Choroid plexus epithelial cell (primary cell): ENCODE measurements at regions not wholly inside any gene's neighbourhood (a gene's known extent, or its start where the extent isn't known, plus 50 kb on each side); places are given as distances from the start of the nearest gene placed in this dataset.

Experiments
- DNase-seq: peaks from one replicate; pipeline ENCODE4 v3.0.0-alpha.2; 2010; ENCODE audit warnings: low read depth
- H3K4me3 ChIP-seq: 2 replicates; pipeline ENCODE4 v1.5.1; 2011; ENCODE audit warnings: low read depth, mild to moderate bottlenecking, control low read depth, low read length, moderate library complexity
- TF ChIP-seq, protein P1 (sequence below): conservative IDR thresholded peaks from 2 replicates; pipeline ENCODE4 v1.5.1; 2011; ENCODE audit warnings: low read depth, mild to moderate bottlenecking, control low read depth, inconsistent platforms, low read length, moderate library complexity

DNA sequence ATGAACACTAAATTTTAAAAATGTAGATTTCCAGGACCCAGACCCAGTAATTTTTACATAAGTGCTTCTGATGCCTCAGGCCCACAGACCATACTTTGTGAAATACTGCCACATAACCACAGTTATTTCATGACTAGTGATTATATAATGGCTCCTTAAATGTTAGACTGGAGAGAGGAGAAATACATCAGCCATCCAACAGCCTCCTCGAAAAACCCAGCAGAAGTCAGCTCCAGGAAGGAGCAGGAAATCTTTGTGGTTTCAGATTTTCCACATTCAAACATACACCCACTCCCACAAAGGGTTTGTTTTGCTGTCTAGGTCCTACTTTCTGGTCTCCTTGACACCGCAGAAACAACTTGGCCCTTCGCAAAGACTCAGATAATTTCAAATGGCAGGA is 455.2 kb downstream of the DTWD2 start:
- no peak for DNase-seq
- TF ChIP-seq, protein P1, sequence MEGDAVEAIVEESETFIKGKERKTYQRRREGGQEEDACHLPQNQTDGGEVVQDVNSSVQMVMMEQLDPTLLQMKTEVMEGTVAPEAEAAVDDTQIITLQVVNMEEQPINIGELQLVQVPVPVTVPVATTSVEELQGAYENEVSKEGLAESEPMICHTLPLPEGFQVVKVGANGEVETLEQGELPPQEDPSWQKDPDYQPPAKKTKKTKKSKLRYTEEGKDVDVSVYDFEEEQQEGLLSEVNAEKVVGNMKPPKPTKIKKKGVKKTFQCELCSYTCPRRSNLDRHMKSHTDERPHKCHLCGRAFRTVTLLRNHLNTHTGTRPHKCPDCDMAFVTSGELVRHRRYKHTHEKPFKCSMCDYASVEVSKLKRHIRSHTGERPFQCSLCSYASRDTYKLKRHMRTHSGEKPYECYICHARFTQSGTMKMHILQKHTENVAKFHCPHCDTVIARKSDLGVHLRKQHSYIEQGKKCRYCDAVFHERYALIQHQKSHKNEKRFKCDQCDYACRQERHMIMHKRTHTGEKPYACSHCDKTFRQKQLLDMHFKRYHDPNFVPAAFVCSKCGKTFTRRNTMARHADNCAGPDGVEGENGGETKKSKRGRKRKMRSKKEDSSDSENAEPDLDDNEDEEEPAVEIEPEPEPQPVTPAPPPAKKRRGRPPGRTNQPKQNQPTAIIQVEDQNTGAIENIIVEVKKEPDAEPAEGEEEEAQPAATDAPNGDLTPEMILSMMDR = no peak
- H3K4me3 ChIP-seq = no peak overlapping the region

DNA sequence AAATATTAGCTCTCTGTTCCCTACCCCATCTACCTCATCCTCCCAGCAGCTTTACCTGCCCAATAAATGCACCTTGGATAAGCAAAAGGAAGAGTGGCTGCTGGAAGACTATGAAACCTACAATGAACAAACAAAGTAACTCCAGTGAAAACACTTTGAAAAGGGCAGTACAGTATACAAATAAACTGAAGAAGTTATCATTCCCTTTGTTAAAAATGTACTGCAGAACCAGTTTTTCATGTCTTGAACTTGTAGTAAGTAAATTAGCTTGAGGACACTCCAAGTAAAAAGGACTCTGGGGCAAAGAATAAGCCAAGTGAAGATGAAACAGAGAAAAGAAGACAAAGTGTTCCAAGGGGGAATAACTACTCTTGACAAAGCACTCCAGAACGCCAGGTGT is 457.1 kb downstream of the DTWD2 start:
- TF ChIP-seq, protein P1 = no peak
- H3K4me3 ChIP-seq = no peak overlapping the region
- DNase-seq = no peak

DNA sequence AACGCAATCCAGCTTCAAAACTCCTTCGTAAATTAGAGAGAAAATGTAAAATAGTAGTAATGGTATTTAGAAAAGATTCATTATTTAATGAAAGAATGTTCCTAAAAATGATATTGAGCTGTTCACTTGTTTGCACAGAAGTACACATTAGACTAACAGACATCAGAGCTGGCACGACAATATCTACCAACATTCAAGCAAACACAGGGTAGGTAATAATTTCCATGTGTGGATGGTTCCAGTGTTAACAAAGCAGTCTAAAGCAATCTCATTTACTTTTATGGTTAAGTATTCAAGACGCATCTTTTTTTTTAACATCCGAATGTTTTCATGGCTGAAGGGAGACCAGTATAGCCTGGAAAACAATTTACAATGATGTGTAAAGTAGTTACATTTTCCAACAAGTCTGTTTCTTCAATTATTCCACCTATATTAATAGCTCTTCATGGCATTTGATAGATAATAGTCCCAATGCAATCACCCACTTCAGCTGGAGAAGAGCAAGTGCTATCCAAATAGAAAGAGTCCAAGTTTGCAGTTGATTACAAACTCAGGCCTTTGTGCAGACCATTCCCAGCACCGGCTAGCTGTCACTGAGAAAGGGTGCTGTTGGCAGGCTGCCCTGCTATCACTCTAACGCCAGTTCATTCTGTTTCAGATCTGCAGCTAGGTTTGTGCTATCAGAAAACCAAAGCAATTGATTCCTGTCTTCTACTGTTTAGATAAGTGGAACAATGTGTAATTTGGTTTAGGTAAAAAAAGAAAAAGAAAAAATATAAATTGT is 458.8 kb downstream of the DTWD2 start:
- no peak overlapping the region for H3K4me3 ChIP-seq
- no peak for DNase-seq
- TF ChIP-seq, protein P1 = no peak

DNA sequence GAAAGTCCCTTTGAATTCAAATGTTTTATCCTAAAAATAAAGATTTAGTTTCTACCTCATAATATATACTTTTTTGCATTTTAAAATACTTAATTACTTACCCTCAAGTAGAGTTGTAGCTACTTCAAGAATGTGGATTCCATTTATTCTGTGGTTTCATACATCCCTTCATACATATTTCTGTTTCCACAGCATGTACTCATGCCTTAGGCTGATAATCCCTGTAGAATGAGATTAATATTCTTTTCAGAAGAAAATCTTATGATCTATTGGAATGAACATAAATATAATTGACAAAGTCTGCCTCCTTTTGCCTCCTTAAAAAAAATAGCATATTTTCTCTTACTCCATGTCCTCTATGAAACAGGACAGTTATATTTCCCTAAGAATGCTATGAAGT is 465.7 kb downstream of the DTWD2 start:
- TF ChIP-seq, protein P1 = no peak
- no peak overlapping the region for H3K4me3 ChIP-seq
- DNase-seq = no peak

DNA sequence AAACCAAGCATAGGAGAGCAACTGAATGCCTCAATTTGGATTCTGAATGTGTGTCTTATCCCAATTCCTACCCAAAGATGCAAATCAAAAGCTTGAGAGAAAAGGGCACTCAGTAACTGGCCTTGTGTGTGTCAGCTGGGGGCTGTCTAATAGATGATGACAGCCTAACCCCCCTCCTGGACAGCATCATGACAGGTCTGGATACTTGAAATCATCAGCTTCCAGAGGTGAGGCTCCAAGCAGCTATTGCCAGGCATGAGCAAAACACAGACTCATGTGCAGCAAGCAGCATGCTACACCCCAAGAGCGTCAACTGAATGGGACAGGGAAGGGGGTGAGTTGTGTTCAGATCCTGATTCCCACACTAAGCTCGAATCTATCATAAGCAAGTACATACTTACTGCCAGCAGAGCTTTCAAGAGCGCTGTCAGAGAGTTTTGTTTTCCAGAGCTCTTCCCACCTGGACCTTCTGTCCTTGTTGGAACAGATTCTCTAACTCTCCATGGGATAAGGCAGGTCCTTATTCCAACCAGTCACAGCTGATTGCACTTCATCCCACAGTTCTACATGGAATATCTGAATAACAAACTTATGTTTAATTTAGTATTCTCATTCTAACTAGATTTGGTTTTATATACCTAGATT is 467.5 kb downstream of the DTWD2 start:
- H3K4me3 ChIP-seq = no peak overlapping the region
- DNase-seq = no peak
- TF ChIP-seq, protein P1 = no peak

DNA sequence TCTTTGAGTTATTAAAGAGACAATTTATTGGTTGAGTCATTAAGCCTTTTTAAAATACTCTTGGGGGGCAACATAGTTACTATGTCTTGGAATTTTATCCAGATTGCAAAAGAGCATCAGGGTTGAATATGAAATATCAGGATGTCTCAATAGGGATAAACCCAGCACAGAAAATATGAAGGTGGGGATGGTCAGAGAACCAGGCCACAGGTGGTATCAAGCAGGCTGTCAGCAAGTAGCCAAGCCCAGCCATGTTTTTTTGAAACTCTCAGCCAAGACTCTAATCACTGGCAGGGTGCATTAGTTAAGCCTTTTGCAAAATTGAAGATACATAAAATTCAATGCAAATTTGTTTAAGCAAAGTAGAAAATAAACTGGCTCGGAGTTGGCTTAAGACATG is 468.9 kb downstream of the DTWD2 start:
- no peak for DNase-seq
- no peak overlapping the region for H3K4me3 ChIP-seq
- TF ChIP-seq, protein P1 = no peak

DNA sequence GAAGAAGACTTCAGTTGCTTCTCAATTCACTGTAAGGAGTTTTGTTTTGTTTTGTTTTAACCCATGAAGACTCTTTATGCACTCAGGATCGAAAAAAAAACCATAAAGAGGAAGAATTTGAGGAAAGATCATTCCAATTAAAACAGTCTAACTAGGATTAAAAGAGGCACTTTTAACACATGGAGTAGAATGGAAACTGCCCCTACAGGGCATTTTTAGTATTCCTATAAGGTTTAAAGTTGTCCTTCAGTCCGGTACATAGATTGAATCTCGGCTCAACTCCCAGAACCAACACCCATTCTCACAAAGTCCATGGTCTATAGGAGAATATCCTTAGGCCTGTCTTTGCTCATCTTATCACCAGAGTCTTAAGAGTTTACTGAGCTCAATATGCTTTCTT is 469.6 kb downstream of the DTWD2 start:
- H3K4me3 ChIP-seq = no peak overlapping the region
- TF ChIP-seq, protein P1 = no peak
- DNase-seq = no peak
